Retinal pigment epithelial cell (primary cell): ENCODE measurements at regions not wholly inside any gene's neighbourhood (a gene's known extent, or its start where the extent isn't known, plus 50 kb on each side); places are given as distances from the start of the nearest gene placed in this dataset.

Source experiments
- DNase-seq: peaks from one replicate; pipeline ENCODE4 v3.0.0-alpha.2; 2010; ENCODE audit warnings: low read depth
- H3K4me3 ChIP-seq: 2 replicates; pipeline ENCODE4 v1.5.1; 2011; ENCODE audit warnings: mild to moderate bottlenecking, low read length, control low read depth, moderate library complexity
- CTCF ChIP-seq: conservative IDR thresholded peaks from 2 replicates; pipeline ENCODE4 v1.5.1; 2011; ENCODE audit warnings: low read depth, low read length, control low read depth, inconsistent platforms

- no peak for TF ChIP-seq CTCF
- DNase-seq, result no peak
- no peak overlapping the region for H3K4me3 ChIP-seq
Observed at GRCh38 chr7:85475071-85475470, 288.2 kb upstream of the SEMA3D start.

DNA sequence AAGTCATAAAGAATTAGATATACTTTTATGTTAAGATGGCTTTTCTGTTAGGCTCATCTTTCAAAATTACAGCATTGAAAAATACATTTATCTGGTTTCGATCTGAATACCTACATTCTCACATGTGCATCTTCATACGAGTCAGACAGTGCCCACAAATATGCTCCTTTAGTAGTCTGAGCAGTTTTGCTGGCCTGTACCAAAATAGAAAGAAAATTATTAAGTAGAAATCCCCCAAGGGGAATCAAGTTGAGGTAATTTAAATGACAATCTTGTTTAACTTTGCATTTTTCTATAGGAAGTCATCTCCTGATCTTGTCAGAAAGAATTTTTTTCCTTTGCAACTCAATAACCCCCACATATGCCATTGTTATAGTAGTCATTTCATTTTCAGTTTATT, 287.4 kb upstream of the SEMA3D start:
- TF ChIP-seq CTCF, result no peak
- DNase-seq, result no peak
- H3K4me3 ChIP-seq, result no peak overlapping the region

GRCh38 chr7:85471740-85472139, 284.9 kb upstream of the SEMA3D start:
- H3K4me3 ChIP-seq, result no peak overlapping the region
- DNase-seq, result no peak
- no peak for TF ChIP-seq CTCF

DNA sequence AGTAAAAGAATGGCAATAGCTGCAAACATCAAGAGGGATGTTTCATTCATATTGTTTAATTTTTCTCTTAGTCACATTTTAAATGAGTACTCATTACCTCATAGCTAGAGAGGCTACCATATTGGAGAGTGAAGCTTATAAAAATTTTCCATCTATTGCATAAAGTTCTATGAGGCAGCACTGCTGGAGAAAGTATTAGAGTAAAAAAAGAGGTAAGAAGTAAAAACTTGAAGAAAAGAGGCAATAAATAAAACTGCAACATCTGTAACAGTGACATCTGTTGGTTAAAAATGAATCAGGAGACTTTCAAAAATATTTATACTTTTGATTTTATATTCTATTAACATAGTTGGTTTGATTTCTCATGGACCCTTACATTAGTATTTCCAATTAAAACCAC, 284.5 kb upstream of the SEMA3D start:
- TF ChIP-seq CTCF, result no peak
- no peak for DNase-seq
- H3K4me3 ChIP-seq, result no peak overlapping the region

- no peak for TF ChIP-seq CTCF
- DNase-seq, result no peak
- no peak overlapping the region for H3K4me3 ChIP-seq
Observed at GRCh38 chr7:85469446-85470010, 282.7 kb upstream of the SEMA3D start.

DNA sequence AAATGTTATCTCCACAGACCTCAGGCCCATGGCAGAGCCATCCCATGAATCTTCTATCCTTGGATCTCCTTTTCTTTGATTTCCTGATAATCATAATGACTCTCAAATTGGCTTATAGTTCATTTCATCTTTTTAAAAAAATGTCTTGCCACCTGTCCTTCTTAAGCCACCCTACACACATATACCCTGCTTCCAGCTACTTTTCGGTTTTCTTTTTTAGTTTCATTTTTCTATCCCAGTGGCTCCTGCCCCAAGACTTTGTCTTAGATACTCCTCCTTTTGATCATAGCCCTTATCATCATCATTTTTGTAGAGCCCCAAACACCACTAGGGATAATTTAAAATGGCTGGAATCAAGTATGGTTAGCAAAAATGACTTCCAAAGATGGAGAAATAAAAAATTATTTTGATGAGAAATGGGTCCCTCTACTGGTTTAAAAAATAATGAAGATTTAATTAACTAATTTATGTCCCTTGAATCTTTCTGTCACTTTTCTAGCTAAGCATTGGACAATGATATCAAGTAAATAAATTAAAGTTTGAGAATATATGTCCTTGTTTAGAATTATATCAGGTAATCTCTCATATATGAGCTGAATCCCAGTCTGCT, 277.3 kb upstream of the SEMA3D start:
- DNase-seq, result no peak
- no peak for TF ChIP-seq CTCF
- no peak overlapping the region for H3K4me3 ChIP-seq

DNA sequence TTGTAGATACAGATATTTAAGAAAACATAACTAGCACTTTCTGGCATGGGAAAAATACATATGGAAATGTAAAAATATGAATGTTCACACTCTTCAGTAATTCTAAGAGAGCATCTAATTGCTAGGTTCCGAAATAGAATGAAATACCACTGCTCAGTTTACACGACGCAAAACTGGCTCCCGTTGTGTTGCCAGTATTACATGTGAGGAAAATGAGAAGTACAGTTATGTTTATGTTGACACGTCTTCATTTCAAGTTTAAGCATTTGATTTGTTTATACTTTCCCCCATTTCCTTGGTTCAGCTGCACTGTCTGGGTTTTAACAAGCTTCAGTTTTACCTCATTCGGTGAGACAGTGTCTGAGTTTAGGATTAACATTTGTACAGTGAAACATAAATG, 275.8 kb upstream of the SEMA3D start:
- DNase-seq, result no peak
- H3K4me3 ChIP-seq, result no peak overlapping the region
- no peak for TF ChIP-seq CTCF
